HG02798 (cell line): ENCODE measurements at regions not wholly inside any gene's neighbourhood (a gene's known extent, or its start where the extent isn't known, plus 50 kb on each side); places are given as distances from the start of the nearest gene placed in this dataset.

Experiments
- ATAC-seq: cut with Tn5 transposase; IDR thresholded peaks from one replicate; pipeline ENCODE4 v1.9.1; 2021; ENCODE audit warnings: mild to moderate bottlenecking; ENCODE audit not compliant: unreplicated experiment, poor library complexity

- no peak for ATAC-seq
These were observed 107.3 kb upstream of the CCDC196 start for GRCh38 chr14:66378712-66379505.

GRCh38 chr14:66380143-66380542 is 106.0 kb upstream of the CCDC196 start:
- no peak for ATAC-seq

DNA sequence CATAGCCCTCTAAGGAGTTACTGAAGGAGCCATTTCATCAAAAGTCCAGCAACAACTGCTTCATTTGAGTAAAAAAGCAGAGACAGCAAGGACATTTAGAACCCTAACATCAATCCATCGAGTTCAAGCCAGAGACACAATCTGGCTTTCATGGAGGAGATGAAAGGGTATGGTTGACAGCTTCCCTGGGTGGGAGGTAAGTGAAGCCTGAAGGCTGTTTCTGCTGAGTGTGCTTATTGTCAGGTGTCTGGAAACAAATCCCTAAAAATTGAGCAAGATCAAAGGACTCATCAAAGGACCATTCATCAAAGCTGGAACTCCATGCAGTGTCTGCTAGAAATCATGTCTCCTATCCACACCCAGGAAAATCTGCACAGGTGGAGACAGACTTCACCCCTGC is 104.4 kb upstream of the CCDC196 start:
- ATAC-seq, result no peak

DNA sequence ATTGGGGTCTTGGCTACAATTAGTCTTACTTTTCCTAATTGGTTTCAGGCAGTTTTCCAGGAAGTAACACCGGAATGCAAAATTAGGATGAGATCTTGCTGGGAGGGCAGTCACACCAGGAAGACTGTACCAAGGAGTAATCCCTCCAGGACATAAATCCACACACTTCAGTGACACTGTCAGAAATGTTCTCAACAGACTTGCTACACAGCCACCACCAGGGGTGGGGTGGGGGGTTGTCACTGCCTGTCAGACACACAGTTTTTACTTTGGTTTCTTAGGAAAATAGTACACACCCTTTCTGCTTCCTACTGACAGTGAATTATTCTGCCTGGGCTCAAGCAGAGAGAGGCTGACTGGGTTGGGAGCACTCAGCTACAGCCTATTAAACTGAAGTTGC is 102.9 kb upstream of the CCDC196 start:
- no peak for ATAC-seq

GRCh38 chr14:66383771-66384170 is 102.4 kb upstream of the CCDC196 start:
- ATAC-seq, result no peak

- no peak for ATAC-seq
These were observed 97.7 kb upstream of the CCDC196 start for GRCh38 chr14:66388516-66388915.

DNA sequence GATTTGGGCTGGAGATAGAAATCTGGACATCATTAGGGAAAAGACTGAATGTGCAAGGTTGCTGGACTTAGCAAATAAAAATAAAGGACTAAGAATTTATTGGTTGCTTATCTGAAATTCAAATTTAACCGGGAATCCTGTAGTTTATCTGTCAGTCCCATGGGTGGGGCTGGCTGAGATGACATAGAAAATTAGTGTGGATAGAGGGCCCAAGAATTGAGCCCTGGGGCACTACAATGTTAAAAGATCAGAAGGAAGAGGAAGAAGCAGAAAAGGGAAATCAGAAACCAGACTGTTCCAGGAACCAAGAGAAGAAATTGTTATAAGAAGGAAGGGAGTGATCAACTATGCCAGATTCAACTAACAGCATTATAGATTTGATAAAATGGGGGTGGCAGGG is 96.7 kb upstream of the CCDC196 start:
- no peak for ATAC-seq

GRCh38 chr14:66395300-66395699 is 90.9 kb upstream of the CCDC196 start:
- no peak for ATAC-seq

DNA sequence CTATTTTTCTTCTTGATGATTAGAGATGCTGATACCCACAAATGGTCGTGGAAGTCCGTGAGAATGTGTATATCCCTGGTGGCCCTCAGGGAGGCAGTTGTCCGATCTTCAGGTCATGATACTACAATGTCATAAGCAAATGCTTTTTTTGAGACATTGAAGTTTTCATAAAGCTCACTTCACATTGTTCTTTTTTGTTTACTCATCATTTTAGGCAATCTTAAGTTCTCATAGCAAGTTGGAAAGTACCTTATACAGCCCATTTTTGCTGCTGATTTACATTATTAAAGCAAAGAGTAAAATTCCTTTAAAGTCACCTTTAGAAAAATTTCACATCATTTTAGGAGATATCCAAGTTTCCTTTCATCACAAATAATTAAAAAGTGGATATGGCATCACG is 90.0 kb upstream of the CCDC196 start:
- no peak for ATAC-seq

- ATAC-seq, result no peak
These were observed 87.7 kb upstream of the CCDC196 start for GRCh38 chr14:66398437-66398836.

DNA sequence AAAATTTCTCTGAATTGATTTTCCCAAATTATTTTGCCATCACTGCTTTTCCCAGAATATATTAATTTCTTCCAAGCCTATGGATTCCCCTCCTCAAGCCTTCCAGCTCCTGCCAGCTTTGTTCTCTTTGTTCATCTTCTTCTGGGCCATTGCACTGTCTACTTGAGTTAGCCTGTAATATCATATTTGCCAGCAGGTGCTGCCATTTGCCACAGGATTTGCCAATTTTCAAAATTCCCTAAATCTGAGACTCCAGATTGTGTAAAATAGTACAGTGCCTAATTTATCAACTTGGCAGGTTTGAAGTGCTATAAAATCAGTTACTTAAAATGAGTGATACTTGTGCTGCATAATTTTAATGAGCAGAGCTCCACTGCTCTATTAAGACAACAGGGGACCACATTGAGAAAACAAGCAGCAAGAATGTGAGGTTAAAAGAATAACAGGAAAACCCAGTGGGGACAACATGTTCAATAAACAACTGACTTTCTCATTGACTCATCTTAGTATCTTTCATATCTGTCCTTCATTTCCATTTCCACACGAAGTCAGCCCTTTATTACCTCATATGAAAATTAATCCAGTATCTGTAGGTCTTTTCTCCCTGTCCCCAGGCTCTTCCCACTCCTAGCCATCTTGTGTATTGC is 84.6 kb upstream of the CCDC196 start:
- no peak for ATAC-seq

DNA sequence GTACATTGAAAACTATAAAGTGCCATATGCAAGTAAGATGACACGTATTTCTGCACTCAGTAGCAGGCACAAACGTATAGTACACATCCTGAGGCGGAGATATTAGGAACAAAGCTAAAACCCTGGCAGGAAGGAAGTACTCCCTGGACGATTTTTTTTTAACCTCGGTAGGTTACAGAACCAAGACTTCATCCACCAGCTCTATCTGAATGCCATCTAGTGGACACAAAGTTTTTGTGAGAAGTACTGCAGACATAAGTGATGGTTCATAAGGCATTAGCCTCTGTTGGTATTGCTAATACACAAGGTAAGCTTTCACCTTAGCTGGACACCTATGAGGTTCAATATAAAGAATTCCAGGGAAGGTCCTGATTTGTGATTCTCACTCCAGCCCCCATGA is 83.0 kb upstream of the CCDC196 start:
- peak; percentile 51 for ATAC-seq

- no peak for ATAC-seq
These were observed 82.1 kb upstream of the CCDC196 start for GRCh38 chr14:66404051-66404545.

- ATAC-seq, result no peak
These were observed 81.0 kb upstream of the CCDC196 start for GRCh38 chr14:66405158-66405557.

GRCh38 chr14:66413901-66414300 is 72.3 kb upstream of the CCDC196 start:
- ATAC-seq, result no peak

- no peak for ATAC-seq
These were observed 71.7 kb upstream of the CCDC196 start for GRCh38 chr14:66414511-66414910.

- ATAC-seq, result no peak
These were observed 65.7 kb upstream of the CCDC196 start for GRCh38 chr14:66420251-66421006.

GRCh38 chr14:66421990-66422946 is 63.9 kb upstream of the CCDC196 start:
- no peak for ATAC-seq

GRCh38 chr14:66425402-66425801 is 60.8 kb upstream of the CCDC196 start:
- ATAC-seq, result no peak

- no peak for ATAC-seq
These were observed 59.7 kb upstream of the CCDC196 start for GRCh38 chr14:66426451-66426850.
